Trophoblast cell (in vitro differentiated cells and primary cell): ENCODE measurements at regions not wholly inside any gene's neighbourhood (a gene's known extent, or its start where the extent isn't known, plus 50 kb on each side); places are given as distances from the start of the nearest gene placed in this dataset.

ENCODE experiments used
- DNase-seq, 2 donors: peaks; one replicate each; pipeline ENCODE4 v3.0.0-alpha.2; 2016
- H2AFZ ChIP-seq: 2 replicates; pipeline ENCODE4 v1.6.1; 2013; ENCODE audit warnings: low read length, moderate library complexity, mild to moderate bottlenecking; ENCODE audit not compliant: insufficient read depth, poor library complexity
- H2AK5ac ChIP-seq: 2 replicates; pipeline ENCODE4 v1.6.1; 2013; ENCODE audit warnings: mild to moderate bottlenecking, low read length
- H2BK120ac ChIP-seq: 2 replicates; pipeline ENCODE4 v1.6.1; 2013; ENCODE audit warnings: low read length, mild to moderate bottlenecking, moderate library complexity; ENCODE audit not compliant: insufficient read depth, poor library complexity
- H2BK12ac ChIP-seq: 2 replicates; pipeline ENCODE4 v1.6.1; 2013; ENCODE audit warnings: mild to moderate bottlenecking, low read length, moderate library complexity
- H2BK5ac ChIP-seq: 2 replicates; pipeline ENCODE4 v1.6.1; 2013; ENCODE audit warnings: low read length, low read depth, moderate library complexity, mild to moderate bottlenecking; ENCODE audit not compliant: poor library complexity
- H3K14ac ChIP-seq: 2 replicates; pipeline ENCODE4 v1.6.1; 2013; ENCODE audit warnings: mild to moderate bottlenecking, low read length
- H3K18ac ChIP-seq: 2 replicates; pipeline ENCODE4 v1.6.1; 2013; ENCODE audit warnings: mild to moderate bottlenecking, low read length
- H3K23ac ChIP-seq: 2 replicates; pipeline ENCODE4 v1.6.1; 2013; ENCODE audit warnings: low read length
- H3K27ac ChIP-seq: 2 replicates; pipeline ENCODE4 v1.5.1; 2013; ENCODE audit warnings: low read depth, mild to moderate bottlenecking, inconsistent platforms, low read length, moderate library complexity
- H3K27me3 ChIP-seq: 2 replicates; pipeline ENCODE4 v1.6.1; 2013; ENCODE audit warnings: inconsistent platforms, mild to moderate bottlenecking, low read length, moderate library complexity; ENCODE audit not compliant: insufficient read depth
- H3K36me3 ChIP-seq, 2 experiments: 1 replicate in 1 of 2; 2 replicates in 1 of 2; pipeline ENCODE4 v1.6.1; 2013; ENCODE audit warnings: low read length in 2 of 2, mild to moderate bottlenecking in 2 of 2, moderate library complexity in 1 of 2; ENCODE audit not compliant: insufficient read depth in 2 of 2, control insufficient read depth in 1 of 2
- H3K4ac ChIP-seq: 2 replicates; pipeline ENCODE4 v1.6.1; 2013; ENCODE audit warnings: low read depth, mild to moderate bottlenecking, low read length, moderate library complexity
- H3K4me1 ChIP-seq, 2 experiments: 1 replicate in 1 of 2; 2 replicates in 1 of 2; pipeline ENCODE4 v1.6.1; 2013; ENCODE audit warnings: low read length in 2 of 2, mild to moderate bottlenecking in 2 of 2, moderate library complexity in 1 of 2; ENCODE audit not compliant: insufficient read depth in 2 of 2, control insufficient read depth in 1 of 2
- H3K4me2 ChIP-seq: 2 replicates; pipeline ENCODE4 v1.6.1; 2013; ENCODE audit warnings: inconsistent platforms, mild to moderate bottlenecking, low read length, moderate library complexity
- H3K4me3 ChIP-seq: 2 replicates; pipeline ENCODE4 v1.5.1; 2013; ENCODE audit warnings: mild to moderate bottlenecking, low read depth, low read length, inconsistent platforms
- H3K79me1 ChIP-seq: one replicate; pipeline ENCODE4 v1.6.1; 2013; ENCODE audit warnings: low read length
- H3K79me2 ChIP-seq: 2 replicates; pipeline ENCODE4 v1.6.1; 2013; ENCODE audit warnings: low read length, mild to moderate bottlenecking; ENCODE audit not compliant: control insufficient read depth, insufficient read depth, poor library complexity
- H3K9ac ChIP-seq: 2 replicates; pipeline ENCODE4 v1.6.1; 2013; ENCODE audit warnings: mild to moderate bottlenecking, low read length
- H3K9me3 ChIP-seq: 2 replicates; pipeline ENCODE4 v1.6.1; 2013; ENCODE audit warnings: low read depth, mild to moderate bottlenecking, control low read depth, inconsistent platforms, low read length; ENCODE audit not compliant: insufficient read depth
- H4K12ac ChIP-seq: 2 replicates; pipeline ENCODE4 v1.6.1; 2013; ENCODE audit warnings: low read depth, mild to moderate bottlenecking, low read length, moderate library complexity
- H4K8ac ChIP-seq: 2 replicates; pipeline ENCODE4 v1.6.1; 2013; ENCODE audit warnings: low read depth, mild to moderate bottlenecking, low read length, moderate library complexity
- H4K91ac ChIP-seq: one replicate; pipeline ENCODE4 v1.6.1; 2013; ENCODE audit warnings: low read depth, mild to moderate bottlenecking, low read length, moderate library complexity
- WGBS: extraction: QIAGEN DNeasy Blood & Tissue Kit; methylation state at CpG from one replicate; pipeline ENCODE4 v1.1.7; 2013; ENCODE audit warnings: missing lambda C conversion rate; ENCODE audit not compliant: insufficient read length, insufficient coverage; ENCODE audit errors: extremely low coverage; 5-methylcytosine and 5-hydroxymethylcytosine counted together

DNA sequence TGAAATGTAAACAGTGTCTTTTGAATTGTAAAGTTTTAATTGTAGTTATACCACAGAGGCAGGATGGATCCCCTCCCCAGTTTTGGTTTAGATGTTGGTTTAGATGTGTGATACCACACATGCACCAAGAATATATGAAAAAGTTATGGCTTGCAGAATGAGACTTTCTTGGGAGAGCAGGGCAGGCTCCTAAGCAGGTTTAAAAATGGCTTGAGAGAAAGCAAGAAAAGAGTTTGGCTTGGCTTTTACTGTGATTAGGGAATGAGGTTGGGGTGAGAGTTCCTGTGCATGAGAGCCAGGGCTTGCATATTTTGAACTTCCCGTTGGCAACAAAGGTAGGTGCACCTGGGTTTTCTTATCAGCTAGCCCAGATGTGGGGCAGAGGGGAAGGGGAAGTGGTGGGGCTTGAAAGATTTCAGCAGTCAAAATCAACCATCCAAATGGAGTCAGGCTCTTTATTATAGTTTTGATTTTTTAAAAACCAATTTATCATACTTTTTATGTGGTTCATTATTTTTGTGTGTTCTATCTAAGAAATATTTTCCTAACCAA lies 246.9 kb downstream of the MTX2 start:
- H3K79me2 ChIP-seq: no peaks in the 10 kb centered on the region
- no peak overlapping the region for H3K4ac ChIP-seq
- H3K36me3 ChIP-seq: no peaks in the 10 kb centered on the region
- H4K8ac ChIP-seq: no peak overlapping the region
- H2AFZ ChIP-seq: no peak overlapping the region
- H3K4me2 ChIP-seq: no peak overlapping the region
- no peaks in the 10 kb centered on the region for H3K9me3 ChIP-seq
- no peak overlapping the region for H3K14ac ChIP-seq
- H4K91ac ChIP-seq: no peak overlapping the region
- H3K18ac ChIP-seq: no peak overlapping the region
- H2AK5ac ChIP-seq: no peak overlapping the region
- H3K27me3 ChIP-seq: no peaks in the 10 kb centered on the region
- no peak overlapping the region for H3K23ac ChIP-seq
- no peak overlapping the region for H2BK5ac ChIP-seq
- no CpG with 5 or more reads among the region's 1 CpG for WGBS
- no peak overlapping the region for H3K27ac ChIP-seq
- H2BK12ac ChIP-seq: no peak overlapping the region
- no peak overlapping the region for H4K12ac ChIP-seq
- H3K79me1 ChIP-seq: no peaks in the 10 kb centered on the region
- H3K4me3 ChIP-seq: no peak overlapping the region
- H2BK120ac ChIP-seq: no peak overlapping the region
- H3K9ac ChIP-seq: no peak overlapping the region
- no peak for DNase-seq
- peaks cover 0 to 4% of the 10 kb centered on the region in 2 experiments for H3K4me1 ChIP-seq

DNA sequence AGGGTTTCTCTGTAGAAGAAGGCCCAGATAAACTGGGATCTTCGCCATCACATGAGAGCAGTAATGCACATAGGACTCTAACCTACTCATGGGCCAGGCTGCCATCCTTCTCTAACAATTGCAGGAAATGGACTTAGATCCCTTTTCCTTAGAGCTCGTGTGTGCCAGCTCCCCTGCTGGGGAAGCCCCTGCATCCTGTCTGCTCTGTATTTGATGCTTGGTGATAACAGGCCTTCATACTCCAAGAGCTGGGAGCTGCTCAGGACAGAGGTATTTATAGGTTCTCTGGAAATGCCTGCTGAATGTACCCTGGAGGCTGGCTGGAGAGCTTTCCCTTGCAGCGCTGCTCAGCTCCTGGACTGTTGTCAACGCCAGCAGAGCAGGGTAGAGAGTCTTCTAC lies 249.6 kb downstream of the MTX2 start:
- no peak overlapping the region for H3K4ac ChIP-seq
- no peak overlapping the region for H2AFZ ChIP-seq
- H4K8ac ChIP-seq: no peak overlapping the region
- no peaks in the 10 kb centered on the region for H3K36me3 ChIP-seq
- H4K12ac ChIP-seq: no peak overlapping the region
- H3K9ac ChIP-seq: no peak overlapping the region
- H3K23ac ChIP-seq: no peak overlapping the region
- no peak overlapping the region for H3K27ac ChIP-seq
- H3K79me2 ChIP-seq: no peaks in the 10 kb centered on the region
- no peak overlapping the region for H3K14ac ChIP-seq
- peaks cover 0 to 4% of the 10 kb centered on the region in 2 experiments for H3K4me1 ChIP-seq
- H3K79me1 ChIP-seq: no peaks in the 10 kb centered on the region
- WGBS: no CpG with 5 or more reads among the region's 4 CpGs
- H3K18ac ChIP-seq: no peak overlapping the region
- no peak overlapping the region for H3K4me3 ChIP-seq
- H3K27me3 ChIP-seq: no peaks in the 10 kb centered on the region
- H3K9me3 ChIP-seq: no peaks in the 10 kb centered on the region
- no peak overlapping the region for H2BK12ac ChIP-seq
- no peak overlapping the region for H2BK5ac ChIP-seq
- no peak overlapping the region for H2AK5ac ChIP-seq
- no peak overlapping the region for H2BK120ac ChIP-seq
- H4K91ac ChIP-seq: no peak overlapping the region
- H3K4me2 ChIP-seq: no peak overlapping the region
- no peak for DNase-seq

DNA sequence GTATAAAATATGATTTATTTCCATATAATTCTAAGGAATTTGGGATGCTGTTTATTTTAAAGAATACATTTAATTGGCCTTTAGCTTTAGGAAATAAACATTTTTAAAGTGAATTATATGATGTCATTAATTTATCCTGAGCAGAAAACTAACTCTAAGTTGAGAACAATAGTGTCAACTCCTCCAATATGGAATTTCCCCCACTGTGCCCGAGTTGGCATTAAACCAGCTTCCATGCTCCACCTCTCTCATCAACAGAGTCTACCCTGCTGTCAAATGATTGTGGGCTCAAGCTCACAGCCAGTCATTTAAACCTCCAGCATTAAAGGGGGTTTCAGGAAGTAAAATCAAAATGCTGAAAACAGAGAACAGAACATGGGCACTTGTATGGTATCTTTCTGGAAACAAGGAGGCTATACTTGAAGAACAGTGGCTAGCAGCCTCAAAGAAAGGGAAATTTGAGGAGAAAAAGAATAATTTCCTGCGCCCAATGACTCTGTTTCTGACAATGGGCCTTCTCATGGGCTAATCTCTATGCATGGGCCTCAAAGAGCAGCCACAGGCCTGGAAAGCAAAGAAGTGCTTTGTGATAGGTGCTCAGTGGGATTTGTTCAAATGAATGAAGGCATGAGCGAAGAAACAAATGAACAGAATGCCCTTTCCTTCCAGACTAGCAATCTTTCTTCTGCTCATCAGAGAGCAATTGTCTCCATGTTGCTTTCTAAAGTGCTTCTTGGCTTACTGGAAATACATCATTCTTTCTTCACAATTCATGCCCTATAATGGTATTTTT lies 252.8 kb downstream of the MTX2 start:
- Histone ChIP-seq H3K9me3 (no peaks in the 10 kb centered on the region), H3K4me3 (no peak overlapping the region), H2BK5ac (no peak overlapping the region), H4K8ac (no peak overlapping the region), H3K23ac (no peak overlapping the region), H3K79me1 (no peaks in the 10 kb centered on the region), H3K27me3 (no peaks in the 10 kb centered on the region), H2AK5ac (no peak overlapping the region), H3K4me1 (peaks cover 0 to 4% of the 10 kb centered on the region in 2 experiments), H4K91ac (no peak overlapping the region), H2BK12ac (no peak overlapping the region), H2BK120ac (no peak overlapping the region), H3K79me2 (no peaks in the 10 kb centered on the region), H3K27ac (no peak overlapping the region), H3K9ac (no peak overlapping the region), H3K36me3 (no peaks in the 10 kb centered on the region), H2AFZ (no peak overlapping the region), H4K12ac (no peak overlapping the region), H3K4ac (no peak overlapping the region), H3K4me2 (no peak overlapping the region), H3K18ac (no peak overlapping the region), H3K14ac (no peak overlapping the region)
- WGBS: no CpG with 5 or more reads among the region's 3 CpGs
- no peak for DNase-seq

DNA sequence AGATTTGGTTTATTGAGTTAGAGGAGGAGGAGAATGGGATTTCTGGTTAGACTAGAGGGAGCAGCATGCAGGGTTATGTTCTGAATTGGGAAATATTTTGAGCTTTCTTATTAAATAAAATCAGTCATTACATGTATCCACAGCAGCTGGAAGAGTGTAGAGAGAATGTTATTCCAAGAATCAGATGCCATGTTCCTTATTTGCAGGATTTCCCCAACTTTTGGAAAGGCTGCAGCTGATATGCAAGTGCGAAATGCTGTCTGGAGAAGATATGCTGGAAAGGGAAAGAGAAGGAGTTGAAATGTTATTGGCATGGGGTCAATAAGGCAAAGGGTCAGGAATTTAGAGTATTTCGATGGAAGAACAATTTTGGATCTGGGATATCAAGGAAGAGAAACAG lies 255.8 kb downstream of the MTX2 start:
- Histone ChIP-seq H2BK12ac (no peak overlapping the region), H2AK5ac (no peak overlapping the region), H4K8ac (no peak overlapping the region), H3K14ac (no peak overlapping the region), H3K79me2 (no peaks in the 10 kb centered on the region), H2AFZ (no peak overlapping the region), H3K9ac (no peak overlapping the region), H3K36me3 (no peaks in the 10 kb centered on the region), H3K18ac (no peak overlapping the region), H3K4me2 (no peak overlapping the region), H2BK5ac (no peak overlapping the region), H3K4ac (no peak overlapping the region), H4K91ac (no peak overlapping the region), H2BK120ac (no peak overlapping the region), H3K4me1 (no peaks in the 10 kb centered on the region), H3K27ac (no peak overlapping the region), H3K9me3 (no peaks in the 10 kb centered on the region), H3K79me1 (no peaks in the 10 kb centered on the region), H3K27me3 (no peaks in the 10 kb centered on the region), H4K12ac (no peak overlapping the region), H3K23ac (no peak overlapping the region), H3K4me3 (no peak overlapping the region)
- no CpG with 5 or more reads among the region's 2 CpGs for WGBS
- no peak for DNase-seq
